AG10803 (cell line): ENCODE measurements at regions not wholly inside any gene's neighbourhood (a gene's known extent, or its start where the extent isn't known, plus 50 kb on each side); places are given as distances from the start of the nearest gene placed in this dataset.

Source experiments
- DNase-seq: peaks from one replicate; pipeline ENCODE4 v3.0.0; 2010; ENCODE audit warnings: low read depth
- H3K4me3 ChIP-seq: 2 replicates; pipeline ENCODE4 v1.5.1; 2011; ENCODE audit warnings: mild to moderate bottlenecking, low read length, control low read depth
- TF ChIP-seq, protein P1 (sequence below): conservative IDR thresholded peaks from 2 replicates; pipeline ENCODE4 v1.5.1; 2011; ENCODE audit warnings: mild to moderate bottlenecking, low read length, control low read depth, inconsistent platforms

DNA sequence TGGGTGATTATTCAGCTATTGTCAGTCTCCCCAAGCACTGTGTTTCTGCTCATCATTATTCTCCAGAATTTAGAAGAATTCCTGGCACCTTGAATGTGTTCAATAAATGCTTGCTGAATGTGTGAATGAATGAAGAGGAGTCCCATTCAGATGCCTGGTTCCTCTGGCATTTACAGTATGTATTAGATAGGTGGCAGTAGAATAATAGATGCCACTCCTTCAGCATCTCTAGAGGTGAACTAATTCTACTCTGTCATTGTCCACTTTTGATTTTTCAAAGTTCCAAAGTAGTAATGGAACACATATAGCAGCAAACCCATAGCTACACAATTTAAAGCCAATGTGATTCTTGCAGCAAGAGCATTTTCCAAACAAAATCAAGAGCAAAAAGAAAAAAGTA is 118.9 kb upstream of the CEP162 start:
- H3K4me3 ChIP-seq = no peak overlapping the region
- peak; percentile 16 for DNase-seq
- TF ChIP-seq, protein P1, sequence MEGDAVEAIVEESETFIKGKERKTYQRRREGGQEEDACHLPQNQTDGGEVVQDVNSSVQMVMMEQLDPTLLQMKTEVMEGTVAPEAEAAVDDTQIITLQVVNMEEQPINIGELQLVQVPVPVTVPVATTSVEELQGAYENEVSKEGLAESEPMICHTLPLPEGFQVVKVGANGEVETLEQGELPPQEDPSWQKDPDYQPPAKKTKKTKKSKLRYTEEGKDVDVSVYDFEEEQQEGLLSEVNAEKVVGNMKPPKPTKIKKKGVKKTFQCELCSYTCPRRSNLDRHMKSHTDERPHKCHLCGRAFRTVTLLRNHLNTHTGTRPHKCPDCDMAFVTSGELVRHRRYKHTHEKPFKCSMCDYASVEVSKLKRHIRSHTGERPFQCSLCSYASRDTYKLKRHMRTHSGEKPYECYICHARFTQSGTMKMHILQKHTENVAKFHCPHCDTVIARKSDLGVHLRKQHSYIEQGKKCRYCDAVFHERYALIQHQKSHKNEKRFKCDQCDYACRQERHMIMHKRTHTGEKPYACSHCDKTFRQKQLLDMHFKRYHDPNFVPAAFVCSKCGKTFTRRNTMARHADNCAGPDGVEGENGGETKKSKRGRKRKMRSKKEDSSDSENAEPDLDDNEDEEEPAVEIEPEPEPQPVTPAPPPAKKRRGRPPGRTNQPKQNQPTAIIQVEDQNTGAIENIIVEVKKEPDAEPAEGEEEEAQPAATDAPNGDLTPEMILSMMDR = peak; percentile 51

DNA sequence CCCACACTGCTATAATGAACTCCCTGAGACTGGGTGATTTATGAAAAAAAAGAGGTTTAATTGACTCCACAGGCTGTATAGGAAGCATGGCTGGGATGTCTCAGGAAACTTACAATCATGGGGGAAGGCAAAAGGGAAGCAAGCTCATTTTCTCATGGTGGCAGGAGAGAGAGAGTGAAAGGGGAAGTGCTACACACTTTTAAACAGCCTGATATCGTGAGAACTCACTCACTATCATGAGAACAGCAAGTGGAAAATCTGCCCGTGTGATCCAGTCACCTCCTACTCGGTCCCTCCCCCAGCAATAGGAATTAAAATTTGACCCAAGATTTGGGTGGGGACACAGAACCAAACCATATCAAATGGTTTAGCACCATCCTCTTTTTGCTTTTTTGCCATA is 116.6 kb upstream of the CEP162 start:
- H3K4me3 ChIP-seq = no peak overlapping the region
- DNase-seq = no peak
- TF ChIP-seq, protein P1 = no peak

DNA sequence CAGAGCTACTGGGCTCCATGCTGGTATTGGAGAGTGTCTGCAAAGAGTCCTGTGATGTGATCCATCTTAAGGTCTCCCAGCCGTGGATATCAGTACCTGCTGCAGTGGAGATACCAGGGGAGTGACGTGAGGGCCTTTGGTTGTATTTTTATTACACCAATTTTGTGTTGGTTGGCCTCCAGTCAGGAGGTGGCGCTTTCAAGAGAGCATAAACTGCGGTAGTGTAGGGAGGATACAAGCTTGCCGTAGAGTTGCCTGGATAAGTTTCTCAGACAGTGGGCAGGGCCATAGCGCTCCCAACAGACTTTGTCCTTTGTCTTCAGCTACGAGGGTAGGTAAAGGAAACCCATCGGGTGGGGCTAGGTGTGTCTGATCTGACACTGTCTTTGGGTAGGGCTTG is 113.0 kb upstream of the CEP162 start:
- TF ChIP-seq, protein P1 = no peak
- H3K4me3 ChIP-seq = no peak overlapping the region
- no peak for DNase-seq

DNA sequence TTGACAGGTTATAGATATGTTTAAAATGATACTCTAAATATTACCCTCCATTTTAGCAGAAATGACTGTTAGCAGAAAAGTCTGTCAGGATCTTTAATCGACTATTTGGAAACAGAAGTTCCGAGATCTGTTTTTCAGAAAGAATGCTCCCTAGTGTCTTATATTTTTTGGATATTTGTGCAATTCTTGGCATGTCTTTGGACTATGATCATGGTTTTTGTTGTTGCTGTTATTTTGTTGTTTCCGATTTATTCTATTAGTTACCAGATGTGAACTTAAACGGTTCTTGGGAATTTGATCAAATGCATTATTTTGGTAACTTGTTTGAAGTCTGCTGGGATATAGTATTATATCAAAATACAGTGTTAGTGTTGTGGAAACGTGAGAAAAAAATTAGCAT is 106.4 kb upstream of the CEP162 start:
- DNase-seq = no peak
- TF ChIP-seq, protein P1 = no peak
- no peak overlapping the region for H3K4me3 ChIP-seq

DNA sequence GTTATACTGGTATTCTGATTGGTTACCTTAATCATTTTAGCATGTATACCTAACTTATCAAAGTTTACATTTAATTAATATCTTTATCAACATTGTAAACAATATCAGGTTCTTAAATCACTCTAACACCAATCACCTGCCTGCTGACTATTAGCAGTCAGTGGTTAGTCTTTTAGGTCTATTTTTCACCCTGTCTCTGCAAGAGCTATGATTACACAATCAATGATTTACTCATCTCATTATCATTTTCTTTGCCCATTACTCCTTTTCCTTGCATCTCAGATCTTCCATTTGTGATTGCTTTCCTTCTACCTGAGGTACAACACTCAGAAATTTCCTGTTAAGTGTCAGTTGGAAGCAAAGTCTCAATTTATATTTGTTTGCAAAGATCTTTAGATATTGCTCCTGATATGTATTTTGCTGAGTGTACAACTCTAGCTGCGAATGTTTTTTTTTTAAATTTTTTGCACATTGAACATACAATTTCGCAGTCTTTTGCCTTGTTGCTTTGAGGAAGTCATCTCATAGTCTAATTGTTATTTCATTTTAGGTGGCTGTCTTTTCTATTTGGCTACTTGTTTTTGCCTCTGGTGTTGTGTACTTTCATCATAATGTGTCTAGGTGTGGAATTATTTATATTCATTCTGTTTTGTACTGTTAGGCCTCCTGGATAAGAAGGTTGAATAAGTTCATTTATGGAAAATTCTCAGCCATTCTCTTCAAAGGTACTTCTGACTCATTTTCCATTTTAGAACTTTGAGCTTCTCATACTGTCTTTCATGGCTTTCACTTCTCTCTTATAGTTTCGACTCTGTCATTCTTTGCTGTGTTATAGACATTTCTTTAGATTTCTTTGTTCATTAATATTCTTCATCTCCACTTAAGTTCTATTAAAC is 104.9 kb upstream of the CEP162 start:
- TF ChIP-seq, protein P1 = no peak
- no peak for DNase-seq
- H3K4me3 ChIP-seq = no peak overlapping the region

DNA sequence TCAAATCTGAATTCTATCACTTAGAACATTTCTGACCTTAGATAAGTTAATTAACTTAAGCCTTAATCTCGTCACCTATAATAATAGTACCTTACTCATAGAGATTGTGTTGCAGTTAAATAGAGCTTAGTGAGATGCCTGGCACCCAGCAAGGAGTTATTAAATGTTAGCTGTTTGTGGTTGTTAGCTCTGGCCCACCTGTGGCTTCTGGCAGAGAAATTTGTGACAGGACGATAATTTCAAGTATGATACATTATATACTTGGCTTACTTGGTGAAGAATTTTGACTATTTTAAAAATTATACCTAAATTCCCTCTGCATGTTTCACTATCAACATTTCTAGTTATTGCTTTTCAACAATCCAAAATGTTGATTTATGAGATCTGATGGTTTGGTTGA is 102.9 kb upstream of the CEP162 start:
- TF ChIP-seq, protein P1 = no peak
- DNase-seq = no peak

DNA sequence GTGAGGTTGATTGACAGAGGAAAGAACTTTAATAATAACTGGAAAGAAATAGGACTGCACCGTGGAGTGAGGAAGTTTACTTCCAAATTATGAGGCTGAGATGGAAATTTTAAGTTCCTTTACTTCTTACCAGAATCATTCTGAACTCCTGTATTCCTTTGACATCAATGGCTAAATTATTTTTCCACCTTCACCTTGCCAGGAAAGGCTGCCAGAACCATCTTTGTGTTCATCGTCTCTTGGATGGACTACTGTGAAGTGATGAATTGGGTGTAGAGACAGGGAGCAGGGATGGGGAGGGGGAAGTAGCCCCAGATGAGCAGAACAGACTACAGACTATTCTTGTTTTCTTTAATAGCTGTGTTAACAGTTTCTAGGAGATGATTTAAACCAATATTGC is 102.1 kb upstream of the CEP162 start:
- DNase-seq = no peak

More for the DNA sequence above, 102.9 kb upstream of the CEP162 start:
- H3K4me3 ChIP-seq = no peak overlapping the region

More for the DNA sequence above, 102.1 kb upstream of the CEP162 start:
- TF ChIP-seq, protein P1 = no peak
- H3K4me3 ChIP-seq = no peak overlapping the region
